ENCODE measurements at regions not wholly inside any gene's neighbourhood (a gene's known extent, or its start where the extent isn't known, plus 50 kb on each side); places are given as distances from the start of the nearest gene placed in this dataset.

GRCh38 chr17:37820995-37821713 lies 76.3 kb upstream of the HNF1B start:
- no peak for TF ChIP-seq ELF4 (IDR thresholded peaks at IDR 0.05)
- no peak for TF ChIP-seq HDGF (IDR thresholded peaks at IDR 0.05; ENCODE audit: borderline replicate concordance)
- TF ChIP-seq BHLHE40 (IDR thresholded peaks at IDR 0.05; ENCODE audit: borderline replicate concordance) = no peak
- TF ChIP-seq SP1 (IDR thresholded peaks at IDR 0.05) = no peak
